IMR-90 (cell line): ENCODE measurements at regions not wholly inside any gene's neighbourhood (a gene's known extent, or its start where the extent isn't known, plus 50 kb on each side); places are given as distances from the start of the nearest gene placed in this dataset.
"Not testable (repeated sequence)": the region's sequence is repeated elsewhere in the genome, so short reads cannot be mapped to it uniquely, and the experiment has no call there.

ENCODE experiments used
- ATAC-seq: fragments of 200-7000 bp; cut with Tn5 transposase; 2 replicates; pipeline ENCODE4 v1.9.1; 2020; ENCODE audit warnings: low read depth, mild to moderate bottlenecking, moderate library complexity
- BruUV-seq: library from RNA; stranded (reverse); fragments of 400-500 nt; replicated peaks from 2 replicates; lab custom pipeline; 2021; lab: Mats Ljungman, UMichigan
- CTCF ChIA-PET: fragments of 300-600 bp; formaldehyde crosslinking; extraction: SDS; loops from one replicate; lab custom pipeline; 2021; ENCODE audit warnings: antibody characterized with exemption; lab: Yijun Ruan, JAX
- POLR2A ChIA-PET: fragments of 300-600 bp; sonication (Branson Sonifier 250); formaldehyde crosslinking; loops from one replicate; lab custom pipeline; 2022; ENCODE audit warnings: antibody characterized with exemption; ENCODE audit not compliant: unreplicated experiment; lab: Charles Lee
- DNase-seq: peaks from one replicate; pipeline ENCODE4 v3.0.0; 2013
- H2AFZ ChIP-seq: replicated peaks from 2 replicates; pipeline ENCODE3; 2013; ENCODE audit warnings: low read length, mild to moderate bottlenecking; ENCODE audit not compliant: poor library complexity
- H2AK5ac ChIP-seq: 2 replicates; pipeline ENCODE4 v1.6.1; 2013; ENCODE audit warnings: low read depth, low read length, inconsistent platforms
- H2AK9ac ChIP-seq: replicated peaks from 2 replicates; pipeline ENCODE3; 2013; ENCODE audit warnings: mild to moderate bottlenecking, low read depth, low read length, moderate library complexity; ENCODE audit not compliant: poor library complexity
- H2BK120ac ChIP-seq: 2 replicates; pipeline ENCODE4 v1.6.1; 2013; ENCODE audit warnings: low read depth, low read length, inconsistent platforms
- H2BK15ac ChIP-seq: 3 replicates; pipeline ENCODE4 v1.6.1; 2013; ENCODE audit warnings: low read depth, low read length, inconsistent platforms
- H2BK20ac ChIP-seq: 2 replicates; pipeline ENCODE4 v1.6.1; 2013; ENCODE audit warnings: low read depth, mild to moderate bottlenecking, inconsistent platforms, low read length, moderate library complexity
- H2BK5ac ChIP-seq: 2 replicates; pipeline ENCODE4 v1.6.1; 2013; ENCODE audit warnings: mild to moderate bottlenecking, low read depth, low read length, inconsistent platforms; ENCODE audit not compliant: poor library complexity, severe bottlenecking
- H3K14ac ChIP-seq: replicated peaks from 2 replicates; pipeline ENCODE4 v1.6.1; 2013; ENCODE audit warnings: low read depth, low read length, inconsistent platforms
- H3K18ac ChIP-seq: 2 replicates; pipeline ENCODE4 v1.6.1; 2013; ENCODE audit warnings: low read depth, low read length, control low read depth
- H3K23ac ChIP-seq: 2 replicates; pipeline ENCODE4 v1.6.1; 2013; ENCODE audit warnings: low read depth, low read length, inconsistent platforms
- H3K27ac ChIP-seq: 2 replicates; pipeline ENCODE4 v1.5.1; 2013; ENCODE audit warnings: mild to moderate bottlenecking, control low read depth, low read length; ENCODE audit not compliant: insufficient read depth
- H3K27me3 ChIP-seq: 2 replicates; pipeline ENCODE4 v1.6.1; 2013; ENCODE audit warnings: low read length; ENCODE audit not compliant: control insufficient read depth, insufficient read depth
- H3K36me3 ChIP-seq: 2 replicates; pipeline ENCODE4 v1.6.1; 2013; ENCODE audit warnings: low read length, mixed read lengths; ENCODE audit not compliant: control insufficient read depth, insufficient read depth
- H3K4ac ChIP-seq: 2 replicates; pipeline ENCODE4 v1.6.1; 2013; ENCODE audit warnings: low read depth, low read length, inconsistent platforms
- H3K4me1 ChIP-seq: 2 replicates; pipeline ENCODE4 v1.6.1; 2013; ENCODE audit warnings: low read length, mixed read lengths; ENCODE audit not compliant: control insufficient read depth, insufficient read depth
- H3K4me2 ChIP-seq: 2 replicates; pipeline ENCODE4 v1.6.1; 2013; ENCODE audit warnings: low read depth, mild to moderate bottlenecking, control low read depth, low read length, moderate library complexity
- H3K4me3 ChIP-seq: 2 replicates; pipeline ENCODE4 v1.5.1; 2013; ENCODE audit warnings: low read depth, mild to moderate bottlenecking, control low read depth, low read length, moderate library complexity; ENCODE audit not compliant: insufficient read depth
- H3K56ac ChIP-seq: 2 replicates; pipeline ENCODE4 v1.6.1; 2013; ENCODE audit warnings: low read length, inconsistent platforms; ENCODE audit not compliant: insufficient read depth; ENCODE audit errors: extremely low read depth
- H3K79me1 ChIP-seq, 2 experiments: 2 replicates each; pipeline ENCODE4 v1.6.1; 2013; ENCODE audit warnings: low read length in 2 of 2, inconsistent platforms in 1 of 2, low read depth in 1 of 2
- H3K9ac ChIP-seq: 2 replicates; pipeline ENCODE4 v1.6.1; 2013; ENCODE audit warnings: low read depth, low read length, control low read depth
- H3K9me1 ChIP-seq: 2 replicates; pipeline ENCODE4 v1.6.1; 2013; ENCODE audit warnings: low read length, inconsistent platforms; ENCODE audit not compliant: insufficient read depth
- H3K9me3 ChIP-seq: 2 replicates; pipeline ENCODE4 v1.6.1; 2013; ENCODE audit warnings: low read length; ENCODE audit not compliant: control insufficient read depth, insufficient read depth
- H4K20me1 ChIP-seq: 2 replicates; pipeline ENCODE4 v1.6.1; 2013; ENCODE audit warnings: low read length, inconsistent platforms; ENCODE audit not compliant: insufficient read depth
- H4K5ac ChIP-seq: 2 replicates; pipeline ENCODE4 v1.6.1; 2013; ENCODE audit warnings: mild to moderate bottlenecking, low read depth, low read length, control low read depth
- H4K8ac ChIP-seq, 2 experiments: 2 replicates each; pipeline ENCODE4 v1.6.1; 2013; ENCODE audit warnings: low read depth in 2 of 2, low read length in 2 of 2, control low read depth in 1 of 2, inconsistent platforms in 1 of 2
- H4K91ac ChIP-seq: 2 replicates; pipeline ENCODE4 v1.6.1; 2013; ENCODE audit warnings: low read depth, low read length, inconsistent platforms; ENCODE audit not compliant: insufficient read depth
- WGBS, 2 experiments: methylation state at CpG; one replicate each; pipeline versions ENCODE4 v1.1.5 to v1.1.7; 2013; ENCODE audit warnings: missing lambda C conversion rate in 2 of 2; ENCODE audit not compliant: insufficient read length in 1 of 2; ENCODE audit errors: extremely low coverage in 2 of 2; 5-methylcytosine and 5-hydroxymethylcytosine counted together
- dilution Hi-C: fragments of 300-500 bp; cut with HindIII; formaldehyde crosslinking; loops from one replicate; pipeline ENCODE4 v1.14.3; 2018; ENCODE audit warnings: low sequenced_read_pairs; ENCODE audit not compliant: unreplicated experiment
- in situ Hi-C: fragments of 300-500 bp; cut with MboI; formaldehyde crosslinking; loops from 3 replicates; pipeline ENCODE4 v1.14.3; 2019; ENCODE audit warnings: low sequenced_read_pairs, inconsistent platforms, mixed read lengths
- intact Hi-C: fragments of 100-400 bp; cut with micrococcal nuclease; formaldehyde crosslinking; loops from 2 replicates; pipeline ENCODE4 v1.10.0; 2022

- in situ Hi-C loops, dilution Hi-C loops, H2AK5ac ChIP-seq, H2AFZ ChIP-seq, H3K9ac ChIP-seq, H4K5ac ChIP-seq, H3K56ac ChIP-seq, H4K20me1 ChIP-seq, H3K18ac ChIP-seq, H3K14ac ChIP-seq, H3K79me1 ChIP-seq, POLR2A ChIA-PET, CTCF ChIA-PET, H3K4me2 ChIP-seq, H2BK20ac ChIP-seq, H3K4ac ChIP-seq, H3K9me1 ChIP-seq, H3K4me3 ChIP-seq, DNase-seq, H3K23ac ChIP-seq, H3K9me3 ChIP-seq, H3K36me3 ChIP-seq, H3K4me1 ChIP-seq, H2BK15ac ChIP-seq, H3K27me3 ChIP-seq, BruUV-seq, H4K8ac ChIP-seq, intact Hi-C loops, H2BK5ac ChIP-seq, H2BK120ac ChIP-seq, ATAC-seq, H2AK9ac ChIP-seq, H3K27ac ChIP-seq, H4K91ac ChIP-seq: not testable (repeated sequence)
- 20% methylated on average over 1 of the region's 11 CpGs; no CpG with 5 or more reads in 1 of the 2 experiments for WGBS, 2 experiments
Measured at GRCh38 chr13:70208968-70209367, 100.7 kb upstream of the KLHL1 start.
